ENCODE measurements at regions not wholly inside any gene's neighbourhood (a gene's known extent, or its start where the extent isn't known, plus 50 kb on each side); places are given as distances from the start of the nearest gene placed in this dataset.
"Not testable (repeated sequence)": the region's sequence is repeated elsewhere in the genome, so short reads cannot be mapped to it uniquely, and the experiment has no call there.

DNA sequence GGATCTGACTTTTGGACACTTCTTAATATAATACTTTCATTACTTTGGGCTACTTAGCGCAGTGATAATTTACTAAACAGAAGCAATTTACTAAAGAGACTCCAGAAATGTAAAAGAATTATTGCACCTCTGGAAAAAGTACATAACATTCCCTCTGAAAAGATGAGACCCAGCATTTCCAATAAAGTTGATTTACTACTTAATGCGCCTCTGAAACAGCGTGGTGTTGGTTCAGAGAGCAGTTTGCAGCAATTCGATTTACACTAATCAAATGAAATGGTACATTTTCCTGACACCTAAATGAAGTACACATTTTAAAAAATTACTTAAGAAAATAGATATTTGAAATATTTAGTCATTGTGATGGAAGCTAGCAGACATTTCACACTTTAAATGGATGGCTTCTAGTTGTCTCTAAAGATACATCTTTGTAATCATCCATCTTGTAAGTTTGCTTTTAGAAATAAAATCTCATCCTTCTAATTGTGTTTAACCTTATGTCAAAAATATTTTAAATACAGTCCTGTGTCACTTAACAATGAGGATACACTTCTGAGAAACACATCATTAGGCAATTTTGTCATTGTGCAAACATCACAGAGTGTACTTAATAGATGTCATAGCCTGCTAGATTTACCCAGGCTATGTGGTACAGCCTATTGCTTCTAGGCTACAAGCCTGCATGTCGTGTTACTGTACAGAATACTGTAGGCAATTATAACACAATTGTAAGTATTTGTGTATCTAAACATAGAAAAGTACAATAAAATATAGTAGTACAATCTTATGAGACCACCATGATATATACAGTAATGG is 284.6 kb upstream of the UBE2E3 start:
- no peak for DNase-seq (ENCODE audit: low spot score)

DNA sequence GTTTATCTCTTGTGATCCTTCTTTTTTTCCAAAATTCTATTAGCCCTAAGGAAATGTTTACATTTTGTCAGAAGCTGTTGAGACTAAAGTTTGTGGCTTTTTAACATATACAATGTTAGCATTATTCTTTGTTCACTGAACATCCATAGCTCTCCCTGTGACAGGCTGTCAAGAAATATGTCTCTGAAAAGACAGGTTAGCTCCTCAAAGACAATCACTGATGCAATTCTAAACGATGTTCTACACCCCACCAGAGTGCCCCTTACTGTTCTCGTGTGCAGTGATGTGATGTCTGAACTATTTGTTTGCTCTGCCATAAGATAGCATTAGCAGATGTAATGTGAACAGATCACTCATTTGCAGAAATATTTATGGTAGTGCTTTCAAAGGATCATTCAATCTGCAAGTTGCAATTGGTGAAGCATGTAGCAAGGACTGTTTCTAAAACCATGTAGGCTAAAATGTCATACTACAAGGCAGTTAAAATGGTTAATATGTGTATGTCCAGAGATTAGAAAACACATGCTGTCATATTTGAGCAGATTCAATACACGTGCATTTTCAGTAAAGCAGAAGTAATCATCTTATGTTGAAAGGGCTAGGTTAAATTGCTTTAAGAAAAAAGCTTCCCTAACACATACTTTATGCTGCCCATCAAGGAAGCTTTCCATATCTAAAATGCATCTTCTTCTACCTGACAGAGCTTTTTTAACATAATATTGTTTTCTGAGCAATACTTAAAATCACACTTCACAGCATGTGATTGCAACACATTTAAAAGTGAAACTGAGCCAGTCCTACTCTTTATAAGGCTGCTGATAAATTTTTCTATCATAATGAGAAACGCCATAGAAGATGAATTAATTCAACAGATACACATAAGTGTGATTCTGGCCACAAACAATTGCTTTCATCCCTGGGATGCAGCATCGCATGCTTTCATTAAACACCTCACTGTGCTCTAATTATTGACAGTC is 285.7 kb upstream of the UBE2E3 start:
- no peak for DNase-seq (ENCODE audit: low spot score)

DNA sequence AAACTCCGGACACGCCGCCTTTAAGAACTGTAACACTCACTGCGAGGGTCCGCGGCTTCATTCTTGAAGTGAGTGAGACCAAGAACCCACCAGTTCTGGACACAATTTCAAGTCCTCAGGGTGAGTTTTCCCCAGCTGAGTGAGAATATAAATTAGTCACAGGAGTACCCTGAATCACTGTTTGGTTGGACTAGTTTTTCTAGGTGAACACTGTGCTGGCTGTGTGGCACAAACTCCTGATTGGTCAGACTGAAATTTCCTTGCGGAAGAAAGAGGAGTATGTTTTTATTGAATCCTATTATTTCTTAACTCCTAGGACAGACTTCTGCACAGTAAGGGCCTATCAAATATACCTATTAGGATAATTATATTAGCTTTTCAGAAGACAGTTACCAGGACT is 288.1 kb upstream of the UBE2E3 start:
- no peak for DNase-seq (ENCODE audit: low spot score)

DNA sequence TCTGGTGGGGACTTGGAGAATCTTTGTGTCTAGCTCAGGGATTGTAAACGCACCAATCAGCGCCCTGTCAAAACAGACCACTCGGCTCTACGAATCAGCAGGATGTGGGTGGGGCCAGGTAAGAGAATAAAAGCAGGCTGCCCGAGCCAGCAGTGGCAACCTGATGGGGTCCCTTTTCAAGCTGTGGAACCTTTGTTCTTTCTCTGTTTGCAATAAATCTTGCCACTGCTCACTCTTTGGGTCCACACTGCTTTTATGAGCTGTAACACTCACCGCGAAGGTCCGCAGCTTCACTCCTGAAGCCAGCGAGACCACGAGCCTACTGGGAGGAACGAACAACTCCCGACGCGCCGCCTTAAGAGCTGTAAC is 288.6 kb upstream of the UBE2E3 start:
- DNase-seq (ENCODE audit: low spot score), result not testable (repeated sequence)

- not testable (repeated sequence) for DNase-seq (ENCODE audit: low spot score)
Observed at GRCh38 chr2:180691186-180691854, 289.1 kb upstream of the UBE2E3 start.

- DNase-seq (ENCODE audit: low spot score), result no peak
Observed at GRCh38 chr2:180690611-180691010, 289.8 kb upstream of the UBE2E3 start.

DNA sequence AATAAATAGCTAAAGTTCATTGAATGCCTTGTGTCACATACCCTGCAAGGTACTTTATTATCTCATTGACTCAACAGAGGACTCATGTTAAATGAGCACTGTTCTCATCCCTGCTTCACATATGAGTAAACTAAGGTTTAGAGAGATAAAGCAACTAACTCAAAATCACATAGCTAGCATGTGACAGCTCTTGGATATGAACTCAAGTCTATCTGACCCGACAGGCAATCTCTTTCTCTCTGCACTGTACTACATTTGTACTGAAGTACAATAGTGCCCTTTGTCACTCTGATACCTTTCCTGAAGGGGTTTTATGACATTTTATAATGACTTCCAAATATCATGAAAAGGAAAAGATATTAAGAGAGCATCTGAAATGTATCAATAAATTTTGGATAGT is 297.5 kb upstream of the UBE2E3 start:
- no peak for DNase-seq (ENCODE audit: low spot score)

DNA sequence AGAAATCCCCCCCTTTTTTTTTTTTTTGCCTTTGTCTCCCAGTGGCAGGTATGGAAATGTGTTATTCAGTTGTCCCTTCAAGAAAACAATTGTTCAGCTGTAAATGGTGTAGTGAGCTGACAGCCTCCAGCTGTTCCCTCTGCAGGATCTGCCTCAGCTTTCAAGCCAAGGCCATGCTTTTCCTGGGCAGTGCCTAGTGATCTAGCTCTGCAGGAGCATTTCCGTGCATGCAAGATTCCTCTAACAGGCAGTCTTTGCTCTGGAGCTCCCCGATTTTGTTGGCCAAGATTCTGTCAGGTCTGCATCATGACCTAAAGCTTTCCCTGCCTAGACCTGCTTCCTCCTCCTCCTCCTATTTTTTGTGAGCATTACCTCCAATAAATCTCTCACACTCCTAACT is 300.7 kb upstream of the UBE2E3 start:
- DNase-seq (ENCODE audit: low spot score), result no peak

GRCh38 chr2:180678625-180678972 is 301.8 kb upstream of the UBE2E3 start:
- no peak for DNase-seq (ENCODE audit: low spot score)

- no peak for DNase-seq (ENCODE audit: low spot score)
Observed at GRCh38 chr2:180677930-180678624, 302.3 kb upstream of the UBE2E3 start.

DNA sequence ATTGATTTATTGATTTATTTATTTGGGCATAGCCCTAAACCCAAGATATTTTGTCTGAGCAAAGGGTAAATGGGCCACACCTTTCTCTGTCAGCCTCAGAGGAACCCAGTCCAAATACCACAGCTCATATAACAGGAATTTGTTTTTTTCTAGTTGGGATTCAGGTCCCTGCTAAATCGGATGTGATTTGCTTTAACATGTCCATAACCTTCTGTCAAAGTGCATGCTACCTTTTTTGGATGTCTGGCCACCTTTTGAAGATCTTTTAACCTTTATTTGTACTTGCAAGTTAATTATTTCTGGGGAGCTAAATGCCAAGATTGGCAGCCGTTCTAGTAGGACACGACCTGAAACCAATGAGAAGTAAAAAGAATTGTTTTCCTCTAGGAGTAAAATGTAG is 303.2 kb upstream of the UBE2E3 start:
- no peak for DNase-seq (ENCODE audit: low spot score)

- DNase-seq (ENCODE audit: low spot score), result no peak
Observed at GRCh38 chr2:180676520-180677025, 303.8 kb upstream of the UBE2E3 start.

GRCh38 chr2:180675170-180675569 is 305.2 kb upstream of the UBE2E3 start:
- no peak for DNase-seq (ENCODE audit: low spot score)

- DNase-seq (ENCODE audit: low spot score), result no peak
Observed at GRCh38 chr2:180672377-180672776, 308.0 kb upstream of the UBE2E3 start.

GRCh38 chr2:180670302-180671003 is 310.0 kb upstream of the UBE2E3 start:
- DNase-seq (ENCODE audit: low spot score), result no peak

DNA sequence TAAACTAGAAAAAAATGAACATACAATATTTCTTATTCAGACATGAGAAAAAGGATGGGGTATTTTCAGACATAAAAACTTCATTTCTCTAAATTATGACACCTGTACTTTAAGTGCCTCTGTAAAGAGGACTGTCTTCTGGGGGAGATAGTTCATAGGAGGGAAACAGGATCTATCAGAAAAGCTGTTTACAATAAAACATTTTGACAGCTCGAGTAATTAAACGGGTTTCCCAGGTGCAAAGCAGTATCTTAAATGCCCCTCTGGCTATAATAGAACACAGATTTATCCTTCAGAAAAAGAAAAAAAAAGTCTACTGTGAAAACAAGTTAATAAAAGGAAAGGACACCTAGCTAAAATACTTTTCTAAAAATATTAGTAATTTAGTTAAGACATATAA is 311.4 kb upstream of the UBE2E3 start:
- DNase-seq (ENCODE audit: low spot score), result no peak

DNA sequence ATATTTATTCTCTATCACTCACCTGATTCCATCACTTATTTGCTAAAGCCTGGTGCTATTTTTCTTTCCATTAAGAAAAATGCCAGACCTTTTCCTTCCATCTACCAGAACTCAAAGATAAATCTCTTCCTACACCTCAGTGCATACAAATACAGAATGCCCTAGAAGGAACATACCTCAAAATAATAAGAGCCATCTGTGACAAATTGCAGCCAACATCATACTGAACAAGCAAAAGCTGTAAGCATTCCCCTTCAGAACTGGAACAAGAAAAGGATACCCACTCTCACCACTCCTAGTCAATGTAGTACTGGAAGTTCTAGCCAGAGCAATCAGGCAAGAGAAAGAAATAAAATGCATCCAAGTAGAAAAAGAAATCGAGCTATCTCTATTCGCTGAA is 315.9 kb upstream of the UBE2E3 start:
- no peak for DNase-seq (ENCODE audit: low spot score)

DNA sequence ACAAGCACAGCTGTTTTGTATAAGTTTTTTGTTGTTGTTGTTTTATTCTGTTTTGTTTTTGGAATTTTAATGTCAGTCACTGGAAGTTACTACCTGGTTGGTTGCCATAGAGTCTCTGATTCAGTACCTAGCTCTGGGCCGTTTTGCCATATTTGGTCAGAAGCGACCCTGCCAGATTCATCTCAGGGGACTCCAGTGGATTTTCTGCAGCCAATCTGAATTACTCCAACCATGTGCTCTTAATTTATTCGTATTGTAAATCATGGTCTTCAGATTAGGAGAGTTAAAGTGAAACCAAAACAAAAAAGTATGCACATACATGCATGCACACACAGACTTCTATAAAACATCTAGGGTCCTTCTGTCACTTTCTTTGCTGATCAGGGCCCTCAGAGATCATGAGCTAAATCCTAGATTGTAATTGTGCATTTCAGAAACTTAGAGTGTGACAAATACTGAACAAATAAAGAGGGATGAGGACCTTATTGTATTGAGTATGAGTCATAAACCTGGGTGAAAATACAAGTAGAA is 317.4 kb upstream of the UBE2E3 start:
- DNase-seq (ENCODE audit: low spot score), result no peak

DNA sequence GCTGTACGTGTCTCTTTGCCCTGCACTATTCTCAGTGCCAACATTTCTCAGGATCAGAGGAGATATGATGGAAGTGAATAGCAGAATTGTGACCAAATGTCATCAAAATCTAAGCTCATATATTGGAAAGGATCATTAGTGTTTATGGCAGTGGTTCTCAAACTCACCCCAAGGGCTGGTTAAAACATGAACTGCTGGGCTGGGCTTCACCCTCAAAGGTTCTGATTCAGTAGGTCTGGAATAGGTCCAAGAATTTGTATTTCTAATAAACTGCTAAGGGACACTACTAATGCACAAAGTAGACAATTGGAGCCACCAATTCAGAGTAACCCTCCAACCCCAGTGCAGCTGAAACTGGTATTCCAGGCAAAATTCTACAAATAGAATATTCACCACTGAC is 317.9 kb upstream of the UBE2E3 start:
- no peak for DNase-seq (ENCODE audit: low spot score)

- no peak for DNase-seq (ENCODE audit: low spot score)
Observed at GRCh38 chr2:180661686-180662030, 318.7 kb upstream of the UBE2E3 start.
